ENCODE measurements at regions not wholly inside any gene's neighbourhood (a gene's known extent, or its start where the extent isn't known, plus 50 kb on each side); places are given as distances from the start of the nearest gene placed in this dataset.

- no peak for TF ChIP-seq CTCF (IDR thresholded peaks at IDR 0.05)
- no peak for TF ChIP-seq POLR2A (IDR thresholded peaks at IDR 0.05)
Measured at GRCh38 chr7:106503626-106504025, 157.3 kb downstream of the CCDC71L start.
